HEK293 (cell line): ENCODE measurements at regions not wholly inside any gene's neighbourhood (a gene's known extent, or its start where the extent isn't known, plus 50 kb on each side); places are given as distances from the start of the nearest gene placed in this dataset.

Experiments
- CTCF ChIA-PET: fragments of 350-600 bp; formaldehyde crosslinking; extraction: SDS; loops from one replicate; lab custom pipeline; 2021; ENCODE audit warnings: antibody characterized with exemption; lab: Yijun Ruan, JAX
- POLR2A ChIA-PET: fragments of 300-600 bp; formaldehyde crosslinking; extraction: SDS; loops from one replicate; lab custom pipeline; 2020; ENCODE audit warnings: antibody characterized with exemption, inconsistent platforms; lab: Yijun Ruan, JAX
- H3K27ac ChIP-seq: fragments of 200-500 bp; sonication (Bioruptor generic); 2 replicates; pipeline ENCODE4 v1.5.1; 2014; ENCODE audit warnings: low read depth, low read length, control low read depth, inconsistent platforms; ENCODE audit errors: extremely low read depth
- H3K36me3 ChIP-seq, 2 experiments: fragments of 200-500 bp in 1 of 2; sonication (Bioruptor generic) in 1 of 2; 1 replicate in 1 of 2; 2 replicates in 1 of 2; pipeline ENCODE4 v1.5.1; 2014 to 2017; ENCODE audit warnings: inconsistent platforms in 2 of 2, low read length in 2 of 2; ENCODE audit not compliant: control insufficient read depth in 2 of 2, insufficient read depth in 1 of 2
- H3K4me1 ChIP-seq: fragments of 200-500 bp; sonication (Bioruptor generic); 2 replicates; pipeline ENCODE4 v1.5.1; 2014; ENCODE audit warnings: mild to moderate bottlenecking, low read length, inconsistent platforms; ENCODE audit not compliant: control insufficient read depth, insufficient read depth
- H3K4me3 ChIP-seq: 2 replicates; pipeline ENCODE4 v1.5.1; 2011; ENCODE audit warnings: low read depth, mild to moderate bottlenecking, control low read depth, low read length, moderate library complexity
- H3K9me3 ChIP-seq: fragments of 200-500 bp; sonication (Bioruptor generic); 2 replicates; pipeline ENCODE4 v1.5.1; 2014; ENCODE audit warnings: low read depth, low read length, inconsistent platforms; ENCODE audit not compliant: control insufficient read depth, insufficient read depth
- EGR2 ChIP-seq: fragments of 450-650 bp; formaldehyde crosslinking; IDR thresholded peaks from 2 replicates; pipeline ENCODE4 v1.5.1; 2016; ENCODE audit warnings: low read depth, missing biosample characterization, missing genetic modification characterization
- FEZF1 ChIP-seq: fragments of 450-650 bp; formaldehyde crosslinking; IDR thresholded peaks from 2 replicates; pipeline ENCODE4 v1.5.1; 2016; ENCODE audit warnings: missing biosample characterization, missing genetic modification characterization
- KLF7 ChIP-seq: fragments of 450-650 bp; formaldehyde crosslinking; IDR thresholded peaks from 2 replicates; pipeline ENCODE4 v1.5.1; 2016; ENCODE audit warnings: missing biosample characterization, missing genetic modification characterization, borderline replicate concordance
- YY1 ChIP-seq: fragments of 450-650 bp; formaldehyde crosslinking; IDR thresholded peaks from 2 replicates; pipeline ENCODE4 v1.5.1; 2018; ENCODE audit warnings: missing biosample characterization, missing genetic modification characterization
- ZNF10 ChIP-seq: fragments of 450-650 bp; formaldehyde crosslinking; IDR thresholded peaks from 2 replicates; pipeline ENCODE4 v1.5.1; 2017; ENCODE audit warnings: missing biosample characterization, missing genetic modification characterization
- ZNF214 ChIP-seq: fragments of 450-650 bp; formaldehyde crosslinking; IDR thresholded peaks from 2 replicates; pipeline ENCODE4 v1.5.1; 2017; ENCODE audit warnings: missing biosample characterization, mild to moderate bottlenecking, missing genetic modification characterization, borderline replicate concordance
- ZNF416 ChIP-seq: fragments of 450-650 bp; formaldehyde crosslinking; IDR thresholded peaks from 2 replicates; pipeline ENCODE4 v1.5.1; 2016; ENCODE audit warnings: missing biosample characterization, missing genetic modification characterization
- ZNF600 ChIP-seq: fragments of 450-650 bp; formaldehyde crosslinking; IDR thresholded peaks from 2 replicates; pipeline ENCODE4 v1.5.1; 2016; ENCODE audit warnings: missing biosample characterization, missing genetic modification characterization
- ZNF707 ChIP-seq: fragments of 450-650 bp; formaldehyde crosslinking; IDR thresholded peaks from 2 replicates; pipeline ENCODE4 v1.5.1; 2016; ENCODE audit warnings: missing biosample characterization, missing genetic modification characterization
- ZNF777 ChIP-seq: fragments of 450-650 bp; formaldehyde crosslinking; IDR thresholded peaks from 2 replicates; pipeline ENCODE4 v1.5.1; 2017; ENCODE audit warnings: missing biosample characterization, missing genetic modification characterization, borderline replicate concordance
- ZSCAN30 ChIP-seq: fragments of 450-650 bp; IDR thresholded peaks from 2 replicates; pipeline ENCODE4 v1.5.1; 2018; ENCODE audit warnings: missing biosample characterization, mild to moderate bottlenecking, missing genetic modification characterization, moderate library complexity
- TF ChIP-seq, protein P1 (sequence below): fragments of 450-650 bp; formaldehyde crosslinking; IDR thresholded peaks from 2 replicates; pipeline ENCODE4 v1.5.1; 2016; ENCODE audit warnings: missing biosample characterization, missing genetic modification characterization
- TF ChIP-seq, protein P2 (sequence below): fragments of 450-650 bp; formaldehyde crosslinking; IDR thresholded peaks from 2 replicates; pipeline ENCODE4 v1.5.1; 2016; ENCODE audit warnings: missing biosample characterization, missing genetic modification characterization, low read depth
- TF ChIP-seq, protein P3 (sequence below): fragments of 450-650 bp; formaldehyde crosslinking; IDR thresholded peaks from 2 replicates; pipeline ENCODE4 v1.5.1; 2016; ENCODE audit warnings: missing biosample characterization, missing genetic modification characterization
- TF ChIP-seq, protein P4 (sequence below): fragments of 450-650 bp; formaldehyde crosslinking; IDR thresholded peaks from 2 replicates; pipeline ENCODE4 v1.5.1; 2016; ENCODE audit warnings: missing biosample characterization, missing genetic modification characterization
- TF ChIP-seq, protein P5 (sequence below): IDR thresholded peaks from 2 replicates; pipeline ENCODE4 v1.6.1; 2011; ENCODE audit warnings: mild to moderate bottlenecking, low read depth, low read length, borderline replicate concordance
- TF ChIP-seq, protein P6 (sequence below): fragments of 450-650 bp; formaldehyde crosslinking; IDR thresholded peaks from 2 replicates; pipeline ENCODE4 v1.5.1; 2017; ENCODE audit warnings: missing biosample characterization, missing genetic modification characterization
- TF ChIP-seq, protein P7 (sequence below): sonication (generic); formaldehyde crosslinking; IDR thresholded peaks from 2 replicates; pipeline ENCODE4 v1.8.1; 2022; ENCODE audit warnings: mild to moderate bottlenecking, moderate library complexity, missing genetic modification reagents

DNA sequence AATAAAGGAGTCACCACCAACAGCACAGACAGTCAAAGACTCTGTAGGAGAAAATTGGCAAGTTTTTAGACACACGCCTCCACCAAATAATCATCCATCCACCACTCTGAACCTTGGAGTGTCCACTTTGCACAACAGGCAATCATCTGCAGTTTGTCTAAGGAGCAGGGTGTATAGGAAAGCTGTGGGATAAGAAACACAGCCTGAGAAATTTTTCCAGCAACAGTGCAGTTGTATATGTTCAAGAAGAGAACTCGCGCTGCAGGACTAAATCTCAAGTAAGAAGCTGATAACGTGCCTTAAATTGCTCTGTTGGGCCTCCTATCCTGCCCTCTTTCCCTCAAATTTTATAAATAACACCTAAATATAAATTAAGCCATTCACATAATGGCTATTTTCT is 136.7 kb upstream of the PPARGC1A start:
- H3K4me3 ChIP-seq, result no peak overlapping the region
- H3K27ac ChIP-seq, result no peak overlapping the region
- no peaks in the 10 kb centered on the region for H3K36me3 ChIP-seq
- no peaks in the 10 kb centered on the region for H3K4me1 ChIP-seq
- H3K9me3 ChIP-seq, result no peaks in the 10 kb centered on the region
- ChIA-PET CTCF (no interaction called here), POLR2A (no interaction called here)
- TF ChIP-seq ZNF707 (tag by site-specific recombination), result no peak
- TF ChIP-seq ZNF777 (tag by site-specific recombination), result no peak
- no peak for TF ChIP-seq ZSCAN30 (tag by site-specific recombination)
- no peak for TF ChIP-seq ZNF10 (tag by site-specific recombination)
- TF ChIP-seq, protein P1, sequence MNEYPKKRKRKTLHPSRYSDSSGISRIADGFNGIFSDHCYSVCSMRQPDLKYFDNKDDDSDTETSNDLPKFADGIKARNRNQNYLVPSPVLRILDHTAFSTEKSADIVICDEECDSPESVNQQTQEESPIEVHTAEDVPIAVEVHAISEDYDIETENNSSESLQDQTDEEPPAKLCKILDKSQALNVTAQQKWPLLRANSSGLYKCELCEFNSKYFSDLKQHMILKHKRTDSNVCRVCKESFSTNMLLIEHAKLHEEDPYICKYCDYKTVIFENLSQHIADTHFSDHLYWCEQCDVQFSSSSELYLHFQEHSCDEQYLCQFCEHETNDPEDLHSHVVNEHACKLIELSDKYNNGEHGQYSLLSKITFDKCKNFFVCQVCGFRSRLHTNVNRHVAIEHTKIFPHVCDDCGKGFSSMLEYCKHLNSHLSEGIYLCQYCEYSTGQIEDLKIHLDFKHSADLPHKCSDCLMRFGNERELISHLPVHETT (tag by site-specific recombination), result no peak
- TF ChIP-seq, protein P2, sequence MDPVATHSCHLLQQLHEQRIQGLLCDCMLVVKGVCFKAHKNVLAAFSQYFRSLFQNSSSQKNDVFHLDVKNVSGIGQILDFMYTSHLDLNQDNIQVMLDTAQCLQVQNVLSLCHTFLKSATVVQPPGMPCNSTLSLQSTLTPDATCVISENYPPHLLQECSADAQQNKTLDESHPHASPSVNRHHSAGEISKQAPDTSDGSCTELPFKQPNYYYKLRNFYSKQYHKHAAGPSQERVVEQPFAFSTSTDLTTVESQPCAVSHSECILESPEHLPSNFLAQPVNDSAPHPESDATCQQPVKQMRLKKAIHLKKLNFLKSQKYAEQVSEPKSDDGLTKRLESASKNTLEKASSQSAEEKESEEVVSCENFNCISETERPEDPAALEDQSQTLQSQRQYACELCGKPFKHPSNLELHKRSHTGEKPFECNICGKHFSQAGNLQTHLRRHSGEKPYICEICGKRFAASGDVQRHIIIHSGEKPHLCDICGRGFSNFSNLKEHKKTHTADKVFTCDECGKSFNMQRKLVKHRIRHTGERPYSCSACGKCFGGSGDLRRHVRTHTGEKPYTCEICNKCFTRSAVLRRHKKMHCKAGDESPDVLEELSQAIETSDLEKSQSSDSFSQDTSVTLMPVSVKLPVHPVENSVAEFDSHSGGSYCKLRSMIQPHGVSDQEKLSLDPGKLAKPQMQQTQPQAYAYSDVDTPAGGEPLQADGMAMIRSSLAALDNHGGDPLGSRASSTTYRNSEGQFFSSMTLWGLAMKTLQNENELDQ (tag by site-specific recombination), result no peak
- TF ChIP-seq ZNF416 (tag by site-specific recombination), result no peak
- TF ChIP-seq, protein P3, sequence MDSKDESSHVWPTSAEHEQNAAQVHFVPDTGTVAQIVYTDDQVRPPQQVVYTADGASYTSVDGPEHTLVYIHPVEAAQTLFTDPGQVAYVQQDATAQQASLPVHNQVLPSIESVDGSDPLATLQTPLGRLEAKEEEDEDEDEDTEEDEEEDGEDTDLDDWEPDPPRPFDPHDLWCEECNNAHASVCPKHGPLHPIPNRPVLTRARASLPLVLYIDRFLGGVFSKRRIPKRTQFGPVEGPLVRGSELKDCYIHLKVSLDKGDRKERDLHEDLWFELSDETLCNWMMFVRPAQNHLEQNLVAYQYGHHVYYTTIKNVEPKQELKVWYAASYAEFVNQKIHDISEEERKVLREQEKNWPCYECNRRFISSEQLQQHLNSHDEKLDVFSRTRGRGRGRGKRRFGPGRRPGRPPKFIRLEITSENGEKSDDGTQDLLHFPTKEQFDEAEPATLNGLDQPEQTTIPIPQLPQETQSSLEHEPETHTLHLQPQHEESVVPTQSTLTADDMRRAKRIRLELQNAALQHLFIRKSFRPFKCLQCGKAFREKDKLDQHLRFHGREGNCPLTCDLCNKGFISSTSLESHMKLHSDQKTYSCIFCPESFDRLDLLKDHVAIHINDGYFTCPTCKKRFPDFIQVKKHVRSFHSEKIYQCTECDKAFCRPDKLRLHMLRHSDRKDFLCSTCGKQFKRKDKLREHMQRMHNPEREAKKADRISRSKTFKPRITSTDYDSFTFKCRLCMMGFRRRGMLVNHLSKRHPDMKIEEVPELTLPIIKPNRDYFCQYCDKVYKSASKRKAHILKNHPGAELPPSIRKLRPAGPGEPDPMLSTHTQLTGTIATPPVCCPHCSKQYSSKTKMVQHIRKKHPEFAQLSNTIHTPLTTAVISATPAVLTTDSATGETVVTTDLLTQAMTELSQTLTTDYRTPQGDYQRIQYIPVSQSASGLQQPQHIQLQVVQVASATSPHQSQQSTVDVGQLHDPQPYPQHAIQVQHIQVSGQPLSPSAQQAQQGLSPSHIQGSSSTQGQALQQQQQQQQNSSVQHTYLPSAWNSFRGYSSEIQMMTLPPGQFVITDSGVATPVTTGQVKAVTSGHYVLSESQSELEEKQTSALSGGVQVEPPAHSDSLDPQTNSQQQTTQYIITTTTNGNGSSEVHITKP (tag by site-specific recombination), result no peak
- no peak for TF ChIP-seq FEZF1 (tag by site-specific recombination)

DNA sequence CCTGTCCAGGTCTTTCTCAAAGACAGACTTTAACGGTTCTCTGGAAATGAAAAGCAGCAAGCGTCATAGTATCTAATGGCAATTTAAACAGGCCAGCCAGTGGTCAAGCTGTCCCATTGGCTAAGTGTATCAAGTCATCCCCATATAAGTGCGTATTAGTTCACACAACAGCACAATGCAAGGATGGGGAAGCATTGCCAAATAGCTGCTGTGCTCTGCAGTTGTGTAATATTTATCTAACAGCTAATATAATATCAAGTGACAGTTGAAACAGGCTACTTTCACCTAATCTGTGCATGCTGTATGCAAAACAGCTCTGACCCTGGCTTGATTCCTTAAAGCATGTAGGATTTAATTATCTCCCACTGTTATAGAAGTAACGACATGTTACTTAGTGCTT is 134.8 kb upstream of the PPARGC1A start:
- POLR2A ChIA-PET, result no interaction called here
- Histone ChIP-seq H3K4me1 (no peaks in the 10 kb centered on the region), H3K27ac (no peak overlapping the region)
- TF ChIP-seq KLF7 (no peak), YY1 (tag by site-specific recombination) (no peak), EGR2 (tag by site-specific recombination) (no peak), ZNF600 (tag by site-specific recombination) (no peak), ZNF214 (tag by site-specific recombination) (no peak)
- TF ChIP-seq, protein P4, sequence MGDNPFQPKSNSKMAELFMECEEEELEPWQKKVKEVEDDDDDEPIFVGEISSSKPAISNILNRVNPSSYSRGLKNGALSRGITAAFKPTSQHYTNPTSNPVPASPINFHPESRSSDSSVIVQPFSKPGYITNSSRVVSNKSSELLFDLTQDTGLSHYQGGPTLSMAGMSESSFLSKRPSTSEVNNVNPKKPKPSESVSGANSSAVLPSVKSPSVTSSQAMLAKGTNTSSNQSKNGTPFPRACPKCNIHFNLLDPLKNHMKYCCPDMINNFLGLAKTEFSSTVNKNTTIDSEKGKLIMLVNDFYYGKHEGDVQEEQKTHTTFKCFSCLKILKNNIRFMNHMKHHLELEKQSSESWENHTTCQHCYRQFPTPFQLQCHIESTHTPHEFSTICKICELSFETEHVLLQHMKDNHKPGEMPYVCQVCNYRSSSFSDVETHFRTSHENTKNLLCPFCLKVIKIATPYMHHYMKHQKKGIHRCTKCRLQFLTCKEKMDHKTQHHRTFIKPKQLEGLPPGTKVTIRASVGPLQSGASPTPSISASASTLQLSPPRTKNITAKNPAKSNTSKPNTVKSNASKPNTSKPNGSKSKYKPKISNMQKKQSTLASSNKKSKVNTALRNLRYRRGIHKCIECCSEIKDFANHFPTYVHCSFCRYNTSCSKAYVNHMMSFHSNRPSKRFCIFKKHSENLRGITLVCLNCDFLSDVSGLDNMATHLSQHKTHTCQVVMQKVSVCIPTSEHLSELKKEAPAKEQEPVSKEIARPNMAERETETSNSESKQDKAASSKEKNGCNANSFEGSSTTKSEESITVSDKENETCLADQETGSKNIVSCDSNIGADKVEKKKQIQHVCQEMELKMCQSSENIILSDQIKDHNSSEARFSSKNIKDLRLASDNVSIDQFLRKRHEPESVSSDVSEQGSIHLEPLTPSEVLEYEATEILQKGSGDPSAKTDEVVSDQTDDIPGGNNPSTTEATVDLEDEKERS, result no peak
- TF ChIP-seq, protein P5, sequence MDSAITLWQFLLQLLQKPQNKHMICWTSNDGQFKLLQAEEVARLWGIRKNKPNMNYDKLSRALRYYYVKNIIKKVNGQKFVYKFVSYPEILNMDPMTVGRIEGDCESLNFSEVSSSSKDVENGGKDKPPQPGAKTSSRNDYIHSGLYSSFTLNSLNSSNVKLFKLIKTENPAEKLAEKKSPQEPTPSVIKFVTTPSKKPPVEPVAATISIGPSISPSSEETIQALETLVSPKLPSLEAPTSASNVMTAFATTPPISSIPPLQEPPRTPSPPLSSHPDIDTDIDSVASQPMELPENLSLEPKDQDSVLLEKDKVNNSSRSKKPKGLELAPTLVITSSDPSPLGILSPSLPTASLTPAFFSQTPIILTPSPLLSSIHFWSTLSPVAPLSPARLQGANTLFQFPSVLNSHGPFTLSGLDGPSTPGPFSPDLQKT, result no peak
- TF ChIP-seq, protein P6, sequence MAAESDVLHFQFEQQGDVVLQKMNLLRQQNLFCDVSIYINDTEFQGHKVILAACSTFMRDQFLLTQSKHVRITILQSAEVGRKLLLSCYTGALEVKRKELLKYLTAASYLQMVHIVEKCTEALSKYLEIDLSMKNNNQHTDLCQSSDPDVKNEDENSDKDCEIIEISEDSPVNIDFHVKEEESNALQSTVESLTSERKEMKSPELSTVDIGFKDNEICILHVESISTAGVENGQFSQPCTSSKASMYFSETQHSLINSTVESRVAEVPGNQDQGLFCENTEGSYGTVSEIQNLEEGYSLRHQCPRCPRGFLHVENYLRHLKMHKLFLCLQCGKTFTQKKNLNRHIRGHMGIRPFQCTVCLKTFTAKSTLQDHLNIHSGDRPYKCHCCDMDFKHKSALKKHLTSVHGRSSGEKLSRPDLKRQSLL (tag by site-specific recombination), result no peak
- TF ChIP-seq, protein P7, sequence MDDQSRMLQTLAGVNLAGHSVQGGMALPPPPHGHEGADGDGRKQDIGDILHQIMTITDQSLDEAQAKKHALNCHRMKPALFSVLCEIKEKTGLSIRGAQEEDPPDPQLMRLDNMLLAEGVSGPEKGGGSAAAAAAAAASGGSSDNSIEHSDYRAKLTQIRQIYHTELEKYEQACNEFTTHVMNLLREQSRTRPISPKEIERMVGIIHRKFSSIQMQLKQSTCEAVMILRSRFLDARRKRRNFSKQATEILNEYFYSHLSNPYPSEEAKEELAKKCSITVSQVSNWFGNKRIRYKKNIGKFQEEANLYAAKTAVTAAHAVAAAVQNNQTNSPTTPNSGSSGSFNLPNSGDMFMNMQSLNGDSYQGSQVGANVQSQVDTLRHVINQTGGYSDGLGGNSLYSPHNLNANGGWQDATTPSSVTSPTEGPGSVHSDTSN (CRISPR knock-in tag), result no peak
- TF ChIP-seq, all 188 proteins: peak for 0
- Histone ChIP-seq H3K4me3 (no peak overlapping the region), H3K36me3 (no peaks in the 10 kb centered on the region), H3K9me3 (no peaks in the 10 kb centered on the region)
- CTCF ChIA-PET, result interaction anchor here (0.6 kb wide), 1 partner anchor 11 kb away, joined by 3 read pairs; no protein-coding TSS in a partner anchor
